GM23248 (cell line): ENCODE measurements at regions not wholly inside any gene's neighbourhood (a gene's known extent, or its start where the extent isn't known, plus 50 kb on each side); places are given as distances from the start of the nearest gene placed in this dataset.

Experiments used
- EZH2 ChIP-seq: fragments of 200-600 bp; sonication (generic); IDR thresholded peaks from 2 replicates; pipeline ENCODE4 v1.6.1; 2018; ENCODE audit warnings: antibody characterized with exemption, mild to moderate bottlenecking; ENCODE audit not compliant: insufficient read depth, poor library complexity, severe bottlenecking
- EZH2phosphoT487 ChIP-seq: fragments of 200-600 bp; sonication (generic); IDR thresholded peaks from 2 replicates; pipeline ENCODE4 v1.6.1; 2018; ENCODE audit warnings: antibody characterized with exemption, moderate library complexity, mild to moderate bottlenecking, low read depth; ENCODE audit not compliant: insufficient read depth

DNA sequence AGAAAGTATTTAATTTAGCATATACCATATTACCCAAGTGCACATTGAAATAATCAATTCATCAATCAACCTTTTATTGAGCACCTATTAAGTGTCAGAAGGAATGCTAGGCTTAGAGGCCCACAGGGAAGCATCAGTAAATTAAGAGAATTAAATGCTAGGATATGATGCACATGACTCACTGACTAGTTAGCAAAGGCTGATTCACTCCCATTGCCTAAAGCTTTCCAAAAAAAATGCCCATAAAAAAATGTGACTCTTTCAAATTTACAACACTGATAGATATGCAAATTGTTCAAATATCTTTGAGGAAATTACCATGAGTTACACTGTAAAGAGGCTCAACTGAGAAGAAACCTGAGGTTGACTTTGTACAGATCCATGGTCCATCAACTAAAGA lies 883.3 kb downstream of the CDH11 start:
- TF ChIP-seq EZH2 (no peak), EZH2phosphoT487 (no peak)
